ENCODE measurements at regions not wholly inside any gene's neighbourhood (a gene's known extent, or its start where the extent isn't known, plus 50 kb on each side); places are given as distances from the start of the nearest gene placed in this dataset.

GRCh38 chr9:120291050-120291449 is 288.9 kb downstream of the CDK5RAP2 start:
- DNase-seq (ENCODE audit: low spot score) = no peak

DNA sequence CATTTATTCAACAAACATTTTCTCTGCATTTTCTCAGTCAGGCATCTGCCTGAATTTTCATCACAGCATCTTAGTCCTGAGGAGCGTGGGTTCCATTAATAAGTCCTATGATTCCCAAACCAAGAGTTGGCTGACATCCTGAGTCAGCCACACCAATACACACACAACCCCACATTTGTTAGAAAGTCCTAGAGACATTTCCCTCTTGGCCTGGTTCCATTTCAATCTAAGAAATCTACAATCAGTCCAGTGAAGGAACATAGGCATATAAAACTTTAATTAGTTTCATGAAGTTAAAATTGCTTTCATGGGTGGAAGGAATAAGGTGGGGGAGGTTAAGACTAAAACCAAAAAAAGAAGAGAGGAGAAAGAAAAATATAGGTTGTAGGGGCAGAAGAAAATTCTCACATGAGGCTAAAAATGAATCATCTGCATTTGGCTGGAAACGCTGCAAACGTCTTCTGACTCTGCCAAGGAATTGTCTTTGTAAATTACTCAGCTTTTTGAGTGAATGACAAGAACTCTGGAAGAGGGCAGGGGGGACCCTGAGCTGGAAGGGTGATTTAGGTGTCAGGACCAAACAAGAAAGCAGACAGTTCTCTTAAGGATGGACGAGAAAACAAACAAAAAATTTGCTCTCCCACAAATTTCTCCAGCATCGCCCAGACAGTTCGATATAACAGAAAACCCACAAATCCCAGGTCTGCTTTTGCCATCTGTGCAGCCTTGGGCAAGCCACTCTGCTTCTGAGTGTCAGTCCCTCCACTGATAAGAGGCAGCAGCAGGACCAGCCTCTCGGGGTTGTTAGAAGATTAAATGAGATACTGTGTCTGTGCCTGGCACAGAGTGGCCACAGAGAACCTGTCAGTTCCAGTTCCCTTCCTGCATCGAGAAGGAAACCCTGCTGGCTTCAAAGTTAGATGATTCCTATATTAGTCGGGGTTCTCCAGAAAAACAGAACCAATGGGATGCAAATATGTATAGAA is 289.7 kb downstream of the CDK5RAP2 start:
- DNase-seq (ENCODE audit: low spot score) = no peak

DNA sequence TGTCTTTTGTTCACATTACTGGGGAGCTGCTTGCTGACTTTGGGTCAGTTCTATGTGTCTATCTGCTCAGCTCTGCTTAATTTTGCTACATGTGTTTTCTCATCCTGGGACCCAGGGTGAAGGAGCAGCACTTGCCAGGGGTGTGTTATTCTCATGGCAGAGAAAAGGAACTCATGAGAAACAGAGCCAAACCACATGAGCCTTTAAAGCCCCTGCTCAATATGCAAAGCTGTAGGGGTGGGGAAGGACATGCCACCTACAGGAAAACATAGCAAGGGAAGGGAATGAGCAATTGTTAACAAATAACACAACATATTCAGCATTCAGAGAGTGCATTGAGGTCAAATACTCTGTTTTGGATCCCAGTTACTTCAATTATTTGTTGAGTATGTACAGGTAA is 290.9 kb downstream of the CDK5RAP2 start:
- no peak for DNase-seq (ENCODE audit: low spot score)

DNA sequence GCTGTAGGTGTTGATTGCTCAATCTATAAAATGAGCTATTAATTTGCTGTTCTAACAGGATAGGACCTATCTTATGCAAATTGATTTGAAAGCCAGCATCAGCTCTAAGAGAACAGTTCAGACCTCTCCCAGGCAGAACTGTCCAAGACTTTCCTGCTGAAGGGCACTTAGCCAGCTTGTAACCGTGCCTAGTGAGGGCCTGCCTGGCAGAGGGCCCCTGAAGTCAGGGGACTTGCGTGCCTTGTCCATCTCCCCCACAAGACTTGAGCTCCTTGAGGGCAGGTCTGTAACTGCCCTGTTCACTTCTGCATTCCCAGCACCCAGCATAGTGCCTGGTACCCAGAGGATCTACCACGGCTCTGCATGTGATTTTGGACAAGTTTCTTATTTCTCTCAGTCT is 293.4 kb downstream of the CDK5RAP2 start:
- no peak for DNase-seq (ENCODE audit: low spot score)

DNA sequence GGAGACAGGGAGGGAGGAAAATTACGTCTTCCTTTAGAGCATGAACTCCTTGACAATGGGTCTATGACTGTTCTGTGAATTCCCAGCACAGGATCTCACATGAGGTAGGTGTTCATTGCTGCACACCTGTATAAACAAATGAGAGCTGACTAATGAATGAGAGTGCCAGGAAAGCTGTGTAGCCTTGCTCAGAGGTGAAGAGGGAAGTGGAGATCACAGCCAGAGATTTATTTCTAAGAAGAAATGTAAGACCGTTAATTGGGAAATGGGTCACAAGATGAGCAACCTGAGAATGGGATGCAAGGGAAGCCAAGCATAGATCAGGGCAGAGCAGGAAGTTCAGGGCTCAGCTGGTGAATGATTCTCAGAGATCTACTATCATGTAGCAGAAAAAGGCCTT is 295.1 kb downstream of the CDK5RAP2 start:
- DNase-seq (ENCODE audit: low spot score) = no peak

DNA sequence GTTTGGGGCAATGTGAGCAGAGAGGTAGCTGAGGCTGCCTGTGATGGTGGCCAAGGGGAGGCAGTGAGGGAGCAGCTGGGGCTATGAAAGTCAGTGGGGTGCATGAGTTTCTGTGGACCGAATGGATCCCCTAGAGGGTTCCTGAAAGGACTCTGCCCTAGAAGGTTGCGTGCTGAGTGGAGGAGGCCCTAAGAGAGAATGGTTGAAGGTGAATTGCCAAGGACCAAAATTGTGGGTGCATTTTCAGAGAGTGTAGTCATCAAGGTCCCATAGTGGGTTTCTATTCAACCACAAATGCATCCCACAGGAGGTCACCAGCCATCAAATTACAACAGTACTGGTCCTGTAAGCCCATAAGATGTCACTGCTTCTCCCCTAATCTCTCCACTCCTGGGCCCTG is 298.3 kb downstream of the CDK5RAP2 start:
- no peak for DNase-seq (ENCODE audit: low spot score)

DNA sequence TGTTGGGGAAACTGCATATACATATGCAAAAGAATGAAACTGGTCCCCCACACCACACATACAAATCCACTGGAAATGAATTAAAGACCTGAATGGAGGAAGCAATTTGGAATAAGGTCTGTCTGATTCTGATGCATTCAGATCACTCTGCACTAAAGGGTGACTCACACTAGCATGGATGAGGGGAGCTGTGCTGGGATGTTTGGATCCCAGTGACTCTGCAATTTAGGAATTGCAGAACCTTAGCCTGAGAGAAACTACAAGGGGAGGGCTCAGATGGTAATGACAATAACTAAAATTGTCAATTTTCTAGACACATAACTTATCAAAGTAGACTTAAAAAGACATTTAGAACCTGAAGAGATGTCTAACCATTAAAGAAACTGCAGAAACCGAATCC is 312.0 kb downstream of the CDK5RAP2 start:
- DNase-seq (ENCODE audit: low spot score) = no peak

GRCh38 chr9:120265791-120266190 is 314.2 kb downstream of the CDK5RAP2 start:
- DNase-seq (ENCODE audit: low spot score) = no peak

- DNase-seq (ENCODE audit: low spot score) = no peak
Measured at GRCh38 chr9:120264528-120264927, 315.4 kb downstream of the CDK5RAP2 start.

GRCh38 chr9:120263836-120264235 is 316.1 kb downstream of the CDK5RAP2 start:
- DNase-seq (ENCODE audit: low spot score) = no peak

DNA sequence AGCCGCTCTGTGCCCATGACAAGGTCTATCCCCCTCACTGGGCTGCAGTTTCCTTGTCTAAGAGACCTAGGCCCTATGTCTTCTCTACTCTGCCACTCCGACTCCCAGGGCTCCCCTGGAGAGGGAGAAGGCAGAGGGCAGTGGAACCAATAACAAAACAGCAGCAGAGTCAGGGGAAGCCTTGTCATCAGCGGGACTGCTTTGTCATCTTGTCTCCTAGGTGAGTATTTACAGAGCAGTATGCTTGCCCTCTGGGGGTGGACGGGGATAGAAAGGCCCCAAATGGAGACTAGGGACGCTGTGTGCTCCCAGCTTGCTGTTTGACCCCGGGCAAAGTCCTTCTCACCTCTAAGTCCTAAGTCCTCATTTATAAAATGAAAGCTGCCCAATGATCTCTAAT is 318.5 kb downstream of the CDK5RAP2 start:
- DNase-seq (ENCODE audit: low spot score) = no peak

GRCh38 chr9:120259100-120259499 is 320.9 kb downstream of the CDK5RAP2 start:
- no peak for DNase-seq (ENCODE audit: low spot score)

DNA sequence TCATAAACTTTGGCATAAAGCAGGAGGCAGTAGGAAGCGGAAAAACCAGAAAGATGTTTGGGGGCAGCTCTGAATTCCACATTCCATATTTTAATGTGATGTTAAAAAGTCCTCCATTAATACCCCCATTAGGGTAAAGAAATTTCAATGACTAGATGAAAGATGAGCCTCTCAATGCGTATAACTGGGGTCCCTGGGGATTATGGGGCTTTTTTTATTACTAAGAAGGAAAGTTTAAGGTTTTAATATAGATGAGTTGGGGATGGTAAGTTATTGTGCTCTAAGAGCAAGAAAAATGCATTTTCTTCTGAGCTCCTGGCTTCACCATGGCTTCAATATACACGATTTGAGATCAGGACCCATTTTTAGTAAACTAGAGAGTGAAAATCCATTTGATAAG is 321.9 kb downstream of the CDK5RAP2 start:
- no peak for DNase-seq (ENCODE audit: low spot score)

- no peak for DNase-seq (ENCODE audit: low spot score)
Measured at GRCh38 chr9:120257483-120257882, 322.5 kb downstream of the CDK5RAP2 start.

GRCh38 chr9:120256146-120256545 is 323.8 kb downstream of the CDK5RAP2 start:
- no peak for DNase-seq (ENCODE audit: low spot score)

DNA sequence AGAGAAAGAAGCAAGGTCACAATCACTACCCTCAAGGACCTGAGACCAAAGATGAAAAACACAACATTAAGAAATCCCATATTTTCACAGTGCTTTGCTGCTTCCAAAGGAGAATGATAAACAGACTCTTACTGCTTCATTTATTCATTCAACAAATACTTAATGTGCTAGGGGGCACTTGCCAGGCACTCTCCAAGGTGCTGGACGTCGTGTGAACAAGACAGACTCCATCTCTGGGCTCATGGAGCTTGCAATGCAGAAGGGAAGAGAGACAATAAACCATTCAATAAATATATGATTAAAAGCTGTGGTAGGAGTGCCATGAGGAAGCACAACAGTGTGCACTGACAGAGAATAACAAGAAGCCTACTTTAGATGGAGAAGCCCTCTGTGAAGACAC is 327.7 kb downstream of the CDK5RAP2 start:
- no peak for DNase-seq (ENCODE audit: low spot score)

GRCh38 chr9:120242116-120242811 is 337.7 kb downstream of the CDK5RAP2 start:
- DNase-seq (ENCODE audit: low spot score) = no peak

GRCh38 chr9:120236596-120236995 is 343.4 kb downstream of the CDK5RAP2 start:
- no peak for DNase-seq (ENCODE audit: low spot score)

GRCh38 chr9:120235081-120235480 is 344.9 kb downstream of the CDK5RAP2 start:
- DNase-seq (ENCODE audit: low spot score) = no peak

DNA sequence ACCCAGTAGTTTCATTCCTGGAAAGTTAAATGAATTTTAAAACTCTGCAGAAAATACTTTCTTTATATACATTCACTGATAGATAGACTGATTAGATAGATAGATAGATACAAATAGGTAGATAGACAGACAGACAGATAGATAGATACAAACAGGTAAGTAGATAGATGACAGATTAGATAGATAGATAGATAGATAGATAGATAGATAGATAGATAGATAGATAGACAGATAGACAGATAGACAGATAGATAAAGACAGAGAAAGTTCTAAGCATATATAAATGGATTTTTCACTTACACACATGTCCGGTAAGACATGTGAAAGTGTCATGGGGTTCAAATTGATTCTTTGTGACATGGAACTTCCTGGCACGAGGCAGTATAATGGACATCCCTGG is 349.7 kb downstream of the CDK5RAP2 start:
- DNase-seq (ENCODE audit: low spot score) = no peak

DNA sequence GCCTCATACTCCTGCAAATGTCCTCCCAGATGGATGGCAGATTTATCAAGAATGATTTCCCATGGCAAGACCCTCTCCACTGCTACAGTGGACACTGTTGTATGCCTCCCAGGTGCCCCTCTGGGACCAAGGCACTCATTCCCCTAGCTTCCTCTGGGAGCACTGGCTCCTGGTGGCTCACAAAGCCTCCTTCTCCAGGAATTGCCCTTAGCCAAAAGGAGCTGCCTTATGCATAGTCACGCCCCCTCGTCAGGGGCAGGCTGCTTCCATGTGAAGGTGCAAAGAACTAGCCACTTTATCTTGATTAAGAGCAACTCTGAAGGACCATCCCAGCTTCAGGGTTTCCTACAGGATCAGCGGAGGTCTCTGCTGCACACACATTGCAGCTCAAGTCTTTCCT is 358.1 kb downstream of the CDK5RAP2 start:
- no peak for DNase-seq (ENCODE audit: low spot score)

- DNase-seq (ENCODE audit: low spot score) = no peak
Measured at GRCh38 chr9:120214332-120214731, 365.6 kb downstream of the CDK5RAP2 start.

- no peak for DNase-seq (ENCODE audit: low spot score)
Measured at GRCh38 chr9:120212853-120213200, 367.1 kb downstream of the CDK5RAP2 start.
